Middle frontal gyrus (tissue), 1 donor: ENCODE measurements at regions not wholly inside any gene's neighbourhood (a gene's known extent, or its start where the extent isn't known, plus 50 kb on each side); places are given as distances from the start of the nearest gene placed in this dataset.

Source experiments
- DNase-seq: peaks from one replicate; pipeline ENCODE4 v3.0.0-alpha.2; 2015; ENCODE audit warnings: low spot score; ENCODE audit errors: extremely low spot score

DNA sequence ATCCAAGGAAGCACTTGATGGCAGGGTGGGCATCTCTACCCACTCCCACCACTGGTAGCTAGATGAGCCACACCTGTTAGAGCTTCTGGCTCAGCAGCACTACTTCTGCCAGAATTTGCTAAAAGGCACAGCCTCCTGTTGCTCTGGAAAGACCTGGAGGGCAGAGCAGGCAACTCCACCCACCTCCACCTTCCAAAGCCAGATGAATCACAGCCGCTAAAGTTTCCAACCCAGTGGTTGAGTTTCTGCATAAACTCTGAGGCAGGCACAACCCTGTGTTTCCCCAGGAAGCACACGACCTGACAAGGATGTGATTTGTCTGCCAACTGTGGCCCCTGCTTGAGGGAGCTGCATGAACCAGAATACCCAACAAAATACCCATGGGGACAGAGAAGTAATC, 111.6 kb upstream of the GCFC2 start:
- no peak for DNase-seq

GRCh38 chr2:75820693-75821092, 110.0 kb upstream of the GCFC2 start:
- DNase-seq = no peak

- DNase-seq = no peak
Measured at GRCh38 chr2:75810611-75811330, 100.1 kb upstream of the GCFC2 start.

DNA sequence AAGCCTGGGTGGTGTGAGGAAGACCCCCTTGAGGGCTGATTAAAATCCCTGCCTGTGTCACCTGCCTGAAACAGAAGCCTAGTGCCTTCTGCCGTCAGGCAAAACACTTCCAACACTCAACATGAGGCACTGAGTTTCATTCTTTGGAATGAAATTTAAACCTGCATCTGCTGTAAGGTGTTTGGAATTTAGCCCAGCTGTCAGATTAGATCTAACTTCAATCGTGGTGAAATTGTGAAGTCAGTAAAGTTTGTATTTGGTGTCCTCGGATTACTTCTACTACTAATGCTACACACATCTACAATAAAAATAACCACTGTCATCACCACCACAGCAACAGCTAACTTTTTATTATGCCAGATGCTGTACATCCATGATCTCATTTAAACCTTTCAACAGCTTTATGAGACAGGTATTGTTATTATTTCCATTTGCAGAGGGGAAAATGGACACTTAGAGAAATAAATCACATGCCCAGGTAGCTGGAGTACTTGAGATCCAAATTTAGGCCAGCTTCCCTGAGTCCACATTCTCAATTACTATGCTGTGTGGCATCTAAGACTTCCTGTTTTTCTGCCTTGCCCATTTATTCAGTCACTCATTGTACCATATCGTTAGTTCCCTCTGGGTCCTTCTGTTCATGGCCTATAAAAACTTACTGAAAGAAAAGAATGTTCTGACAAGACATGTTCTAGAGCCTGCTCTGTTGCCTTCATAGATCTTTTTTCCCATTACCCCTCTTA, 98.2 kb upstream of the GCFC2 start:
- no peak for DNase-seq

DNA sequence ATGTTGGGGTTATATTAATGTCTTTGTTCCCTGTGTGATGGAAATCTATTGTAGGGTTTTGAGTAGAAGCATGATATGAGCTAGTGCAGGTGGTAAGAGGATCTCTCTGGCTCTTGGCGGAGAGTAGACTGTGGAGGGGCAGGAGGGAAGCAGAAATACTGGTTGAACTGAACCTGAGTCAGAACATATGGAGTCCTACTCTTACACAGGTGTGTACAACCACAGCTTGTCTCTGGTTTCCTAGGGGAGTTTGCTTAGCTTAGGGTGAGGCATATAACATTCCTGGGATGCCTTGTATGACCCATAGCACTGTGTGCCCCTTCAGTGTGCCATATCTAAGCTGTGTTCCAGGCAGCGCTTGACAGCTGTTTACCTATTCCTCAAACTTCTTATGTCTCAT, 97.3 kb upstream of the GCFC2 start:
- DNase-seq = no peak

GRCh38 chr2:75801234-75801982, 90.7 kb upstream of the GCFC2 start:
- DNase-seq = no peak

DNA sequence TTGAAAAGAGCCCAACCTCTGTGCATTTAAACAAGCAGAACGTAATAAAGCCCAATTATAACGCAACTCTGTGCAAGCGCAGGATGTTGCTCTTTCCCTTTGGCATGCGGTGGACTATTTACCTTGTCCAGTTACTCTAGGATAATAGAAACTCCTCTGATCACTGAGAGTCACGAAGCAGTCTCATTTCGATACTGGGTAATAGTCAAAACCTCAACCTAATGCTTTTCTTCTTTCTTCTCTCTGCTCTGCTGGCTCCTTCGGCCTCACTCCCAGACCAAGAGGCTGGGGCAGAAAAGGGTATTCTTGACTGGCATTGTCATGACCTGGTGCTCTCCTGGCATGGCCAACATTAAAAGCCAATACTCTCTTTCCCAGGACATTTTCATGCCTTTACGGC, 89.7 kb upstream of the GCFC2 start:
- DNase-seq = no peak

- no peak for DNase-seq
Measured at GRCh38 chr2:75799859-75800258, 89.1 kb upstream of the GCFC2 start.

- no peak for DNase-seq
Measured at GRCh38 chr2:75798569-75798968, 87.9 kb upstream of the GCFC2 start.

GRCh38 chr2:75792996-75793395, 82.3 kb upstream of the GCFC2 start:
- no peak for DNase-seq

GRCh38 chr2:75792146-75792545, 81.4 kb upstream of the GCFC2 start:
- no peak for DNase-seq

DNA sequence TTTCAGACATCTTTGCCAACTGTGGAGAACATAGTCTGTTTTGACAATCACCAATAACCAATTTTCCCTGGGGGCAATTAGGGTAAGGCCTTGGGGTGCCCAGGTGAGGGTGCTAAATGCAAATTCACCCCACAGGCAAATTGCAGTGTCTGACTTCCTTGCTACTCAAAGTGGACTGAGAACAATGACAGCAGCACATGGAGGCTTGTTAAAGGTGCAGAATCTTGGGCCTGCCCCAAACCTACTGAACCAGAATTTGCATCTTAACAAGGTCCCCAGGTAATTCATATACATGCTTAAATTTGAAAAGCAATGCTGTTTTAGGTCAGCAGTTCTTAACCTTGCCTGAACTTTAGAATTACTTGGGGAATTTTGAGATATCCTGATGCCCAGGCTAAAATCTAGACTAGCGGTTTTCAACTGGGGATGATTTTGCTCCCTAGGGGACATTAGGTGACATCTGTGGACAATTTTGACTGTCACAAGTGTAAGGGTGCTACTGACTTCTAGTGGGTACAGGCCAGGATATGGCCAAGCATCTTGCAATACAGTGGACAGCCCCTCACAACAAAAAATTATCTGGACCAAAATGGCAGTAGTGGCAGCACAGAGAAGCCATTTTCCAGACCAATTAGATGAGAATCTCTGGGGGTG, 80.2 kb upstream of the GCFC2 start:
- no peak for DNase-seq

DNA sequence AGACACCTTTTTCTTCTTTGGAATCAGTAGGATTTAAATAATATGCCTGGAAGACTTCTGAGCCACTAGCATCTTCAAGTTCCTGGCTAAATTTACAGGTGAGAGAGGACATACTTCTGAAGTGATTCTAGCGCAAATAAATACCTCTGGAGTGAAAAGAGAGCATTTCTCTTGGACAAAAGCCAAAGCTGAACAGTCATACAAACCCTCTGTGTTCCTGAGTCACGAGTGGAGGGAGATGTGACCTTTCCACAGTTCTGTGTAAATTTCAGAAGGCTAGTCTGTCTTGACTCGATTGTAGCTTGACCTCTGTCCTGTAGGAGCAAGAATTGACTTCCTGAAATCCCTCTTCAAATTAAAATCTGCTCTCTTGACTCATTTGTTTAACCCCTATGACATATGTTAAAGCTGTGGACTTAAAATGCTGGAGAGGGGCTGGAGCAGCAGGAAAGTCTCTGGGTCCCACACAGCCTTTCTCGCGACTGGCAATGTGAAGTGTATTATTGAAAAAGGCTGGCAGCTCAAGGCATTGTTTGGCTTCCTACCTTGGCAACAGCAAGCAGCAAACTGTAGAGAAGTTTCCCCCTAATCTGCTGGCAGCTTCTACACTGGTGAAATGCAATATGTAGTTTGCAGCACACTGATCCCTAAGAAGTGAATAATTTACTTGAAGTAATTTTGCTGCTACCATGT, 79.6 kb upstream of the GCFC2 start:
- DNase-seq = no peak

- no peak for DNase-seq
Measured at GRCh38 chr2:75788902-75789301, 78.2 kb upstream of the GCFC2 start.

DNA sequence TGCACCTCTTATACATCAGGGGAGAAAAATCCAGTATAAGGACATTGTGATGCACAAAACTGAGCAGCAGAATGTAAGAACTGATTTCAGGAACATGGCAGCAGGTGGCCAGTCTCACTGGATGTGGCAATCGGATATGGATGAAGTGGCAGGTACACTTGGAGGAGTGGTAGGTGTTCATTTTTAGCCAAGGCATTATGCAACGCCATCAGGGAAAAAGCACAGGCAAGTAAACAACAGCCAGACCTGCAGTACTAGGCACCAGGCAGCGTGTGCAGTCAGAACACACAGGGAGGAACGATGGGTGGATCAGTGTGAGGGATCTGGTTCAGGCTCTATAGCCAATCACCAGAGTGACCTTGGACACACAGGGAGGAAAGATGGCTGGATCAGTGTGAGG, 77.4 kb upstream of the GCFC2 start:
- no peak for DNase-seq

- DNase-seq = peak; percentile 50
Measured at GRCh38 chr2:75787532-75788132, 76.9 kb upstream of the GCFC2 start.

DNA sequence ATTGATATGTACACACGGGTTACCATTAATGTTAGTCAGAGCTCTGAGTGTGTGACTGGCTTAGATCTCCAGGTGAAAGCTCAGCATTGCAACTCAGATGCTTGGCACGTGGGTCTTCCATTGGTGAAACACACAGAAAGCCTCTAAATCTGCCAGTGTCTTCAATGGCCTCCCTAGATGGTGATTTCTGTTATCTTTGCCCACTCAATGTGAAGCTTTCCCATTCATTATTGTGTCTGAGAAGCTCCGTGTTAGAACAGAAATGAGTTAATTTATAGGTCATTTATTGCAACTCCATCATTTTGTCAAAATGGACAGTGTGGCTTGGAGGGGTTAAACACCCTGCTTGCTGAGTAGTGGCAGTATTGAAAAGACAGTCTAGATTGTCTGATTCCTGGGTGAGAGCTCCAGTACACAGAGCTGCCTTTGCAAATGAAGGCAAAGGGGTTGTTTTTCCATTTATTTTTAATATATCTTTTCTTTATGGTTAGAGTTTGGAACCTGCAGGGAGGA, 64.7 kb upstream of the GCFC2 start:
- DNase-seq = no peak

DNA sequence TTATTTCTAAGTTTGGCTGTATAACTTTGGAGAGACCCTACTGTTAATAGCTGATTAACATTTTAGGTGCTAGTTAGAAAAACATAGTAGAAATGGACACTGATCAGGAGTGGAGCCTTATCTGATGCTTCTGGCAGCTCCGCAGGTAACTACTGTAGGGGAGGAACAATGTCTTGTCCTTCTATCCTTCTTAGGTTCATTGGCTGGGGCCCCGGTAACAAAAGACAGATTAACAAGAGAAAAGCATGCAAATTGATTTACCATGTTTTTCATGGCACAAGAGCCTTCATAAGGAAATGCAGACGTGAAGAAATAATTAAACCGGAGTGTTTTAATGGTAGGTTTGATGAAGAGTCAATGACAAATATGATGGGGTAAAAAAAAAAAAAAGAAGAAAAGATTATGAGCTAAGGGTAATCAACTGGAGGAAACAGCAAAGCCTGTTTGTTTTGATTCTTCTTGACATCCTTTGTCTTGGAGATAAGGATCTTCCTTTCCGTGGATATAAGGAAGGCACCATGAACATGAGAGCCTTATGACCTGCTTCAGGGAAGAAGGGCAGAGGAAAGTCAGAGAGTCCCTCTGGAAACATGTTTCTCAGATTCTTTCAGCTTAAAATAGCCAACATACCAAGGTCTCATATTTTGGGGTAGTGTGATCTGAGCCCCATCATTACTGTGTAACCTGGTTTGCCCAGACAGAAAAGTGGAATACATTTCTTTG, 62.4 kb upstream of the GCFC2 start:
- DNase-seq = no peak

DNA sequence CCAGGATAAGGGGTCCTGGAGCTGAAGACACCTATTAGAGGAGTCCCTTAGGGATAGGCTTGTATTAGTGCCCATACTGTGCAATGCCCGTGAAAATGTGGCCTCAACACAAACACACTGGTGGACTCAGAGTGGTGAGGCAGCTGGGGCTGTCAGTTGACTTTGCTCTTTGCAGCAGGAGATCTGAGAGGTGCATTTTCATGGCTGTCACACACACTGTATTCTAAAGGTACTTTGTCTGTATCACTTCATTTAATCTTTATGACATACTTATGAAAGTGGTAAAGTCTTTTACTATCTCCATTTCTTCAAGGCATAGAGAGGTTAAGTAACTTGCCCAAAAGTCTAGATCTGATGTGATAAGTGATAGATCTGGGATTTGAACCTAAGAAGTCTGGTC, 55.1 kb upstream of the GCFC2 start:
- no peak for DNase-seq

- no peak for DNase-seq
Measured at GRCh38 chr2:75764611-75765010, 53.9 kb upstream of the GCFC2 start.
